LNCAP (cell line): ENCODE measurements at regions not wholly inside any gene's neighbourhood (a gene's known extent, or its start where the extent isn't known, plus 50 kb on each side); places are given as distances from the start of the nearest gene placed in this dataset.

Experiments
- CTCF ChIP-seq: fragments of 450-650 bp; IDR thresholded peaks from 2 replicates; pipeline ENCODE4 v1.5.1; 2017; ENCODE audit warnings: mild to moderate bottlenecking

GRCh38 chr7:10634239-10634638 lies 339.4 kb upstream of the PHF14 start:
- no peak for TF ChIP-seq CTCF

GRCh38 chr7:10637991-10638390 lies 335.7 kb upstream of the PHF14 start:
- TF ChIP-seq CTCF: no peak

GRCh38 chr7:10643545-10643944 lies 330.1 kb upstream of the PHF14 start:
- TF ChIP-seq CTCF: no peak

GRCh38 chr7:10644849-10645248 lies 328.8 kb upstream of the PHF14 start:
- no peak for TF ChIP-seq CTCF

GRCh38 chr7:10646194-10646593 lies 327.5 kb upstream of the PHF14 start:
- no peak for TF ChIP-seq CTCF

GRCh38 chr7:10648289-10648688 lies 325.4 kb upstream of the PHF14 start:
- TF ChIP-seq CTCF: no peak

- TF ChIP-seq CTCF: no peak
These were observed 318.6 kb upstream of the PHF14 start for GRCh38 chr7:10655031-10655430.

- no peak for TF ChIP-seq CTCF
These were observed 316.5 kb upstream of the PHF14 start for GRCh38 chr7:10657201-10657600.
